H9 (cell line): ENCODE measurements at regions not wholly inside any gene's neighbourhood (a gene's known extent, or its start where the extent isn't known, plus 50 kb on each side); places are given as distances from the start of the nearest gene placed in this dataset.

Experiments used
- DNase-seq: peaks from one replicate; pipeline ENCODE4 v3.0.0-alpha.2; 2017
- H2AFZ ChIP-seq: one replicate; pipeline ENCODE4 v1.6.1; 2013; ENCODE audit warnings: mild to moderate bottlenecking, low read length, control low read depth, moderate library complexity
- H2AK5ac ChIP-seq: 2 replicates; pipeline ENCODE4 v1.6.1; 2013; ENCODE audit warnings: low read length, control low read depth, mixed read lengths; ENCODE audit not compliant: insufficient read length
- H2BK120ac ChIP-seq: one replicate; pipeline ENCODE4 v1.6.1; 2013; ENCODE audit warnings: low read depth, mild to moderate bottlenecking, low read length, control low read depth, inconsistent platforms; ENCODE audit not compliant: poor library complexity, severe bottlenecking
- H2BK12ac ChIP-seq: 2 replicates; pipeline ENCODE4 v1.6.1; 2013; ENCODE audit warnings: low read length, control low read depth, mixed read lengths, low read depth; ENCODE audit not compliant: insufficient read length
- H2BK15ac ChIP-seq: 2 replicates; pipeline ENCODE4 v1.6.1; 2013; ENCODE audit warnings: low read depth, low read length, control low read depth
- H2BK20ac ChIP-seq: one replicate; pipeline ENCODE4 v1.6.1; 2013; ENCODE audit warnings: low read depth, mild to moderate bottlenecking, low read length, control low read depth, inconsistent platforms; ENCODE audit not compliant: poor library complexity, severe bottlenecking
- H2BK5ac ChIP-seq: 2 replicates; pipeline ENCODE4 v1.6.1; 2013; ENCODE audit warnings: low read length, control low read depth, mixed read lengths; ENCODE audit not compliant: insufficient read length
- H3K14ac ChIP-seq: 2 replicates; pipeline ENCODE4 v1.6.1; 2013; ENCODE audit warnings: low read length, control low read depth; ENCODE audit not compliant: insufficient read depth
- H3K18ac ChIP-seq: 2 replicates; pipeline ENCODE4 v1.6.1; 2013; ENCODE audit warnings: low read depth, mild to moderate bottlenecking, mixed read lengths, low read length, control low read depth; ENCODE audit not compliant: insufficient read length
- H3K23ac ChIP-seq: 2 replicates; pipeline ENCODE4 v1.6.1; 2013; ENCODE audit warnings: low read length, control low read depth, mixed read lengths, low read depth; ENCODE audit not compliant: insufficient read length
- H3K23me2 ChIP-seq: 2 replicates; pipeline ENCODE4 v1.6.1; 2013; ENCODE audit warnings: low read depth, mild to moderate bottlenecking, mixed read lengths, low read length, control low read depth; ENCODE audit not compliant: insufficient read length, poor library complexity, severe bottlenecking
- H3K27ac ChIP-seq: 2 replicates; pipeline ENCODE4 v1.5.1; 2013; ENCODE audit warnings: low read length, control low read depth, mixed read lengths, low read depth; ENCODE audit not compliant: insufficient read length
- H3K27me3 ChIP-seq: 2 replicates; pipeline ENCODE4 v1.6.1; 2013; ENCODE audit warnings: low read length, control low read depth, inconsistent platforms; ENCODE audit not compliant: insufficient read depth
- H3K4ac ChIP-seq: 2 replicates; pipeline ENCODE4 v1.6.1; 2013; ENCODE audit warnings: low read depth, mild to moderate bottlenecking, control low read depth, inconsistent platforms, low read length, moderate library complexity
- H3K4me1 ChIP-seq: 2 replicates; pipeline ENCODE4 v1.6.1; 2013; ENCODE audit warnings: low read length, control low read depth, inconsistent platforms; ENCODE audit not compliant: insufficient read depth
- H3K4me2 ChIP-seq: 2 replicates; pipeline ENCODE4 v1.6.1; 2013; ENCODE audit warnings: low read length, control low read depth, mixed read lengths; ENCODE audit not compliant: insufficient read length, insufficient read depth
- H3K56ac ChIP-seq: 2 replicates; pipeline ENCODE4 v1.6.1; 2013; ENCODE audit warnings: low read depth, mild to moderate bottlenecking, mixed read lengths, low read length, control low read depth; ENCODE audit not compliant: insufficient read length
- H3K79me1 ChIP-seq: 2 replicates; pipeline ENCODE4 v1.6.1; 2013; ENCODE audit warnings: low read depth, mild to moderate bottlenecking, moderate library complexity, low read length, control low read depth, inconsistent platforms; ENCODE audit not compliant: insufficient read depth, poor library complexity, severe bottlenecking
- H3K79me2 ChIP-seq: 2 replicates; pipeline ENCODE4 v1.6.1; 2013; ENCODE audit warnings: low read length, control low read depth, inconsistent platforms; ENCODE audit not compliant: insufficient read depth
- H3K9ac ChIP-seq: 2 replicates; pipeline ENCODE4 v1.6.1; 2013; ENCODE audit warnings: low read length, control low read depth, mixed read lengths; ENCODE audit not compliant: insufficient read length; ENCODE audit errors: extremely low read depth
- H3K9me3 ChIP-seq: one replicate; pipeline ENCODE4 v1.6.1; 2013; ENCODE audit warnings: low read depth, low read length, inconsistent platforms; ENCODE audit not compliant: control insufficient read depth
- H3T11ph ChIP-seq: one replicate; pipeline ENCODE4 v1.6.1; 2013; ENCODE audit warnings: mild to moderate bottlenecking, low read length, control low read depth, inconsistent platforms
- H4K20me1 ChIP-seq: one replicate; pipeline ENCODE4 v1.6.1; 2013; ENCODE audit not compliant: control insufficient read depth, insufficient read length, insufficient read depth
- H4K5ac ChIP-seq: 2 replicates; pipeline ENCODE4 v1.6.1; 2013; ENCODE audit warnings: low read depth, mild to moderate bottlenecking, mixed read lengths, low read length, control low read depth; ENCODE audit not compliant: insufficient read length
- H4K8ac ChIP-seq: replicated peaks from 2 replicates; pipeline ENCODE4 v1.6.1; 2013; ENCODE audit warnings: low read length, control low read depth, mixed read lengths, low read depth; ENCODE audit not compliant: insufficient read length
- H4K91ac ChIP-seq: 2 replicates; pipeline ENCODE4 v1.6.1; 2013; ENCODE audit warnings: low read depth, mild to moderate bottlenecking, moderate library complexity, mixed read lengths, low read length, control low read depth; ENCODE audit not compliant: insufficient read length
- H3K27ac Mint-ChIP-seq, 3 experiments: 2 replicates in 2 of 3; 3 replicates in 1 of 3; pipeline ENCODE4 v1.8.0; 2020 to 2021; ENCODE audit warnings: mixed read lengths in 3 of 3, mild to moderate bottlenecking in 1 of 3, moderate library complexity in 1 of 3
- H3K27me3 Mint-ChIP-seq: 2 replicates; pipeline ENCODE4 v1.8.0; 2021; ENCODE audit warnings: low read depth, mild to moderate bottlenecking, moderate library complexity, mixed read lengths
- H3K36me3 Mint-ChIP-seq, 3 experiments: 2 replicates in 2 of 3; 3 replicates in 1 of 3; pipeline ENCODE4 v1.8.0; 2020 to 2021; ENCODE audit warnings: low read depth in 3 of 3, mixed read lengths in 3 of 3; ENCODE audit not compliant: insufficient read depth in 1 of 3
- H3K4me1 Mint-ChIP-seq, 2 experiments: 2 replicates each; pipeline ENCODE4 v1.8.0; 2020; ENCODE audit warnings: mixed read lengths in 2 of 2
- H3K4me3 Mint-ChIP-seq, 2 experiments: 2 replicates in 1 of 2; 3 replicates in 1 of 2; pipeline ENCODE4 v1.8.0; 2020 to 2021; ENCODE audit warnings: mild to moderate bottlenecking in 2 of 2, mixed read lengths in 2 of 2, moderate library complexity in 1 of 2
- H3K9me3 Mint-ChIP-seq, 2 experiments: 2 replicates in 1 of 2; 3 replicates in 1 of 2; pipeline ENCODE4 v1.8.0; 2020; ENCODE audit warnings: mild to moderate bottlenecking in 2 of 2, mixed read lengths in 2 of 2, moderate library complexity in 1 of 2
- WGBS: extraction: QIAGEN DNeasy Blood & Tissue Kit; methylation state at CpG from one replicate; pipeline ENCODE4 v1.1.7; 2013; ENCODE audit warnings: missing lambda C conversion rate, low lambda C conversion rate, mixed read lengths; ENCODE audit not compliant: insufficient read length; ENCODE audit errors: extremely low coverage; 5-methylcytosine and 5-hydroxymethylcytosine counted together
- TF ChIP-seq, protein P1 (sequence below): fragments of 200-600 bp; sonication (generic); conservative IDR thresholded peaks from 3 replicates; pipeline ENCODE4 v1.8.0; 2021; ENCODE audit warnings: antibody characterized with exemption, mild to moderate bottlenecking

DNA sequence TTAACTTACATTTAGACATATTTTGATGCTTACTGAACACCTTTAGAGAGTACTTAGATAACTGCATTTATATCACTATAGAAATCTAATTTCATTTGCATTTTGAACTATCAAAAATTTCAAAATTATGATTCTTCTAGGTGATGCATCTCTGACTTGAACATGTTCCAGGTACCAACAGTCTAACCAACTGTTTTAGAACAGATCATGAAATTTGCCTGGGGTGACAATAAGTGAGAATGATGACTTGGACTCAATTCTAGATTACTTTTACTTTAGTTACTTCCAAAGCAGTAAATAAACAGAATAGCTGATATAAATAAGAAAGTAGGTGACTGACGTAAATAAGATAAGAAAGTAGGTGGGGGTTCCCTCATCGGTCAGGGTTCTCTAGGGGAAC, 307.8 kb downstream of the BCHE start:
- H2BK15ac ChIP-seq: no peak overlapping the region
- no peak overlapping the region for H3K18ac ChIP-seq
- H3K4me3 Mint-ChIP-seq: no peak overlapping the region
- no peaks in the 10 kb centered on the region for H3K23me2 ChIP-seq
- no peak overlapping the region for H2BK5ac ChIP-seq
- no peak overlapping the region for H3K4ac ChIP-seq
- H3K27ac ChIP-seq: no peak overlapping the region
- no peak overlapping the region for H2BK12ac ChIP-seq
- no peaks in the 10 kb centered on the region for H3K79me2 ChIP-seq
- no peak overlapping the region for H3K9ac ChIP-seq
- H3K36me3 Mint-ChIP-seq: no peaks in the 10 kb centered on the region
- no peak overlapping the region for H3K14ac ChIP-seq
- WGBS: no CpG with 5 or more reads among the region's 2 CpGs
- H3K4me1 ChIP-seq: no peaks in the 10 kb centered on the region
- no peak overlapping the region for H2BK20ac ChIP-seq
- TF ChIP-seq, protein P1, sequence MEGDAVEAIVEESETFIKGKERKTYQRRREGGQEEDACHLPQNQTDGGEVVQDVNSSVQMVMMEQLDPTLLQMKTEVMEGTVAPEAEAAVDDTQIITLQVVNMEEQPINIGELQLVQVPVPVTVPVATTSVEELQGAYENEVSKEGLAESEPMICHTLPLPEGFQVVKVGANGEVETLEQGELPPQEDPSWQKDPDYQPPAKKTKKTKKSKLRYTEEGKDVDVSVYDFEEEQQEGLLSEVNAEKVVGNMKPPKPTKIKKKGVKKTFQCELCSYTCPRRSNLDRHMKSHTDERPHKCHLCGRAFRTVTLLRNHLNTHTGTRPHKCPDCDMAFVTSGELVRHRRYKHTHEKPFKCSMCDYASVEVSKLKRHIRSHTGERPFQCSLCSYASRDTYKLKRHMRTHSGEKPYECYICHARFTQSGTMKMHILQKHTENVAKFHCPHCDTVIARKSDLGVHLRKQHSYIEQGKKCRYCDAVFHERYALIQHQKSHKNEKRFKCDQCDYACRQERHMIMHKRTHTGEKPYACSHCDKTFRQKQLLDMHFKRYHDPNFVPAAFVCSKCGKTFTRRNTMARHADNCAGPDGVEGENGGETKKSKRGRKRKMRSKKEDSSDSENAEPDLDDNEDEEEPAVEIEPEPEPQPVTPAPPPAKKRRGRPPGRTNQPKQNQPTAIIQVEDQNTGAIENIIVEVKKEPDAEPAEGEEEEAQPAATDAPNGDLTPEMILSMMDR: no peak
- no peak overlapping the region for H3T11ph ChIP-seq
- H3K27ac Mint-ChIP-seq: no peak overlapping the region
- no peak overlapping the region for H4K5ac ChIP-seq
- no peak overlapping the region for H4K91ac ChIP-seq
- no peaks in the 10 kb centered on the region for H3K27me3 ChIP-seq
- DNase-seq: no peak
- no peak overlapping the region for H3K23ac ChIP-seq
- H3K9me3 Mint-ChIP-seq: no peaks in the 10 kb centered on the region
- H2AK5ac ChIP-seq: no peak overlapping the region
- H2BK120ac ChIP-seq: no peak overlapping the region
- H3K56ac ChIP-seq: no peak overlapping the region
- no peak overlapping the region for H4K8ac ChIP-seq
- no peaks in the 10 kb centered on the region for H3K9me3 ChIP-seq
- no peaks in the 10 kb centered on the region for H3K79me1 ChIP-seq
- H2AFZ ChIP-seq: no peak overlapping the region
- H3K4me1 Mint-ChIP-seq: peaks cover 2 to 7% of the 10 kb centered on the region in 2 experiments; a peak in 3 of 4 replicates
- no peak overlapping the region for H3K4me2 ChIP-seq
- H3K27me3 Mint-ChIP-seq: no peaks in the 10 kb centered on the region
- no peaks in the 10 kb centered on the region for H4K20me1 ChIP-seq
